Effector memory CD8-positive, alpha-beta T cell (primary cell): ENCODE measurements at regions not wholly inside any gene's neighbourhood (a gene's known extent, or its start where the extent isn't known, plus 50 kb on each side); places are given as distances from the start of the nearest gene placed in this dataset.
"Not testable (repeated sequence)": the region's sequence is repeated elsewhere in the genome, so short reads cannot be mapped to it uniquely, and the experiment has no call there.

Experiments used
- ATAC-seq: fragments of 150-1000 bp; cut with Tn5 transposase; replicated peaks from 2 replicates; pipeline ENCODE4 v1.10.0; 2021; ENCODE audit warnings: mild to moderate bottlenecking, moderate library complexity
- DNase-seq, 3 experiments: peaks; one replicate each; pipeline ENCODE4 v3.0.0; 2021
- H3K27ac Mint-ChIP-seq, 2 donors: one replicate each; pipeline ENCODE4 v1.8.0; 2022; ENCODE audit warnings: mild to moderate bottlenecking in 2 of 2, mixed read lengths in 2 of 2, moderate library complexity in 2 of 2
- H3K27me3 Mint-ChIP-seq, 2 donors: one replicate each; pipeline ENCODE4 v1.8.0; 2022; ENCODE audit warnings: mixed read lengths in 2 of 2
- H3K36me3 Mint-ChIP-seq: one replicate; pipeline ENCODE4 v1.8.0; 2022; ENCODE audit warnings: mild to moderate bottlenecking, moderate library complexity, mixed read lengths; ENCODE audit not compliant: insufficient read depth
- H3K4me1 Mint-ChIP-seq, 2 donors: one replicate each; pipeline ENCODE4 v1.8.0; 2022; ENCODE audit warnings: low read depth in 2 of 2, mixed read lengths in 2 of 2
- H3K4me3 Mint-ChIP-seq, 2 donors: one replicate each; pipeline ENCODE4 v1.8.0; 2022; ENCODE audit warnings: mild to moderate bottlenecking in 2 of 2, mixed read lengths in 2 of 2, moderate library complexity in 2 of 2
- H3K9me3 Mint-ChIP-seq, 2 donors: one replicate each; pipeline ENCODE4 v1.8.0; 2022; ENCODE audit warnings: mixed read lengths in 2 of 2

- no peak for DNase-seq
- Mint-ChIP-seq H3K4me1 (no peaks in the 10 kb centered on the region), H3K27ac (no peak overlapping the region), H3K9me3 (peaks cover under 1 to 2% of the 10 kb centered on the region in 2 donors), H3K36me3 (no peaks in the 10 kb centered on the region), H3K4me3 (no peak overlapping the region), H3K27me3 (no peaks in the 10 kb centered on the region)
- ATAC-seq = no peak
Measured at GRCh38 chr9:18324928-18325745, 148.8 kb upstream of the ADAMTSL1 start.

- not testable (repeated sequence) for H3K36me3 Mint-ChIP-seq, DNase-seq, H3K27ac Mint-ChIP-seq, H3K4me1 Mint-ChIP-seq, H3K27me3 Mint-ChIP-seq, ATAC-seq, H3K9me3 Mint-ChIP-seq, H3K4me3 Mint-ChIP-seq
Measured at GRCh38 chr9:18325746-18326011, 148.3 kb upstream of the ADAMTSL1 start.

- H3K4me1 Mint-ChIP-seq = no peaks in the 10 kb centered on the region
- no peak overlapping the region for H3K4me3 Mint-ChIP-seq
- no peaks in the 10 kb centered on the region for H3K36me3 Mint-ChIP-seq
- H3K27me3 Mint-ChIP-seq = no peaks in the 10 kb centered on the region
- H3K27ac Mint-ChIP-seq = no peak overlapping the region
- DNase-seq (no peak), ATAC-seq (no peak)
- H3K9me3 Mint-ChIP-seq = peaks cover 2 to 8% of the 10 kb centered on the region in 2 donors
Measured at GRCh38 chr9:18327121-18327520, 146.8 kb upstream of the ADAMTSL1 start.

- no peak overlapping the region for H3K4me3 Mint-ChIP-seq
- no peaks in the 10 kb centered on the region for H3K36me3 Mint-ChIP-seq
- H3K9me3 Mint-ChIP-seq = peaks cover 2 to 8% of the 10 kb centered on the region in 2 donors
- H3K27ac Mint-ChIP-seq = no peak overlapping the region
- no peak for ATAC-seq
- H3K27me3 Mint-ChIP-seq = no peaks in the 10 kb centered on the region
- H3K4me1 Mint-ChIP-seq = no peaks in the 10 kb centered on the region
- no peak for DNase-seq
Measured at GRCh38 chr9:18330401-18331309, 143.3 kb upstream of the ADAMTSL1 start.

GRCh38 chr9:18331310-18331684, 142.7 kb upstream of the ADAMTSL1 start:
- no peaks in the 10 kb centered on the region for H3K36me3 Mint-ChIP-seq
- no peaks in the 10 kb centered on the region for H3K4me1 Mint-ChIP-seq
- ATAC-seq (no peak), DNase-seq (no peak)
- H3K9me3 Mint-ChIP-seq = peaks cover 2 to 8% of the 10 kb centered on the region in 2 donors
- H3K27ac Mint-ChIP-seq = no peak overlapping the region
- no peak overlapping the region for H3K4me3 Mint-ChIP-seq
- no peaks in the 10 kb centered on the region for H3K27me3 Mint-ChIP-seq

GRCh38 chr9:18331808-18332209, 142.1 kb upstream of the ADAMTSL1 start:
- no peak for DNase-seq
- Mint-ChIP-seq H3K27me3 (no peaks in the 10 kb centered on the region), H3K4me3 (no peak overlapping the region), H3K4me1 (no peaks in the 10 kb centered on the region), H3K27ac (no peak overlapping the region), H3K36me3 (no peaks in the 10 kb centered on the region), H3K9me3 (peaks cover 2 to 8% of the 10 kb centered on the region in 2 donors)
- ATAC-seq = no peak

- Mint-ChIP-seq H3K4me3 (no peak overlapping the region), H3K27ac (no peak overlapping the region), H3K36me3 (no peaks in the 10 kb centered on the region), H3K4me1 (no peaks in the 10 kb centered on the region), H3K9me3 (peaks cover 2 to 8% of the 10 kb centered on the region in 2 donors), H3K27me3 (no peaks in the 10 kb centered on the region)
- ATAC-seq = no peak
- DNase-seq = no peak
Measured at GRCh38 chr9:18333157-18333556, 140.8 kb upstream of the ADAMTSL1 start.

GRCh38 chr9:18335825-18336224, 138.1 kb upstream of the ADAMTSL1 start:
- no peak for DNase-seq
- Mint-ChIP-seq H3K9me3 (peaks cover 0 to 11% of the 10 kb centered on the region in 2 donors), H3K4me1 (no peaks in the 10 kb centered on the region), H3K4me3 (no peak overlapping the region), H3K27ac (no peak overlapping the region), H3K27me3 (no peaks in the 10 kb centered on the region), H3K36me3 (no peaks in the 10 kb centered on the region)
- ATAC-seq = no peak

- no peaks in the 10 kb centered on the region for H3K27me3 Mint-ChIP-seq
- no peak overlapping the region for H3K4me3 Mint-ChIP-seq
- no peaks in the 10 kb centered on the region for H3K4me1 Mint-ChIP-seq
- DNase-seq = no peak
- ATAC-seq = no peak
- H3K9me3 Mint-ChIP-seq = peaks cover 0 to 10% of the 10 kb centered on the region in 2 donors
- H3K27ac Mint-ChIP-seq = no peak overlapping the region
- no peaks in the 10 kb centered on the region for H3K36me3 Mint-ChIP-seq
Measured at GRCh38 chr9:18338042-18338441, 135.9 kb upstream of the ADAMTSL1 start.

- no peaks in the 10 kb centered on the region for H3K4me1 Mint-ChIP-seq
- ATAC-seq = no peak
- H3K9me3 Mint-ChIP-seq = peaks cover 0 to 10% of the 10 kb centered on the region in 2 donors
- H3K36me3 Mint-ChIP-seq = no peaks in the 10 kb centered on the region
- H3K27me3 Mint-ChIP-seq = no peaks in the 10 kb centered on the region
- H3K27ac Mint-ChIP-seq = no peak overlapping the region
- no peak for DNase-seq
- no peak overlapping the region for H3K4me3 Mint-ChIP-seq
Measured at GRCh38 chr9:18343784-18344183, 130.2 kb upstream of the ADAMTSL1 start.

- Mint-ChIP-seq H3K4me3 (no peak overlapping the region), H3K27me3 (no peaks in the 10 kb centered on the region), H3K27ac (no peak overlapping the region), H3K9me3 (no peaks in the 10 kb centered on the region), H3K36me3 (no peaks in the 10 kb centered on the region), H3K4me1 (no peaks in the 10 kb centered on the region)
- DNase-seq (no peak), ATAC-seq (no peak)
Measured at GRCh38 chr9:18346745-18347144, 127.2 kb upstream of the ADAMTSL1 start.

GRCh38 chr9:18347386-18348082, 126.4 kb upstream of the ADAMTSL1 start:
- H3K27me3 Mint-ChIP-seq = no peaks in the 10 kb centered on the region
- no peak overlapping the region for H3K4me3 Mint-ChIP-seq
- DNase-seq (no peak), ATAC-seq (no peak)
- no peaks in the 10 kb centered on the region for H3K9me3 Mint-ChIP-seq
- no peaks in the 10 kb centered on the region for H3K4me1 Mint-ChIP-seq
- H3K36me3 Mint-ChIP-seq = no peaks in the 10 kb centered on the region
- H3K27ac Mint-ChIP-seq = no peak overlapping the region

- Mint-ChIP-seq H3K27ac (no peak overlapping the region), H3K4me1 (no peaks in the 10 kb centered on the region), H3K9me3 (no peaks in the 10 kb centered on the region), H3K27me3 (no peaks in the 10 kb centered on the region), H3K4me3 (no peak overlapping the region), H3K36me3 (no peaks in the 10 kb centered on the region)
- DNase-seq (no peak), ATAC-seq (no peak)
Measured at GRCh38 chr9:18348083-18348475, 125.9 kb upstream of the ADAMTSL1 start.
